ENCODE measurements at regions not wholly inside any gene's neighbourhood (a gene's known extent, or its start where the extent isn't known, plus 50 kb on each side); places are given as distances from the start of the nearest gene placed in this dataset.

DNA sequence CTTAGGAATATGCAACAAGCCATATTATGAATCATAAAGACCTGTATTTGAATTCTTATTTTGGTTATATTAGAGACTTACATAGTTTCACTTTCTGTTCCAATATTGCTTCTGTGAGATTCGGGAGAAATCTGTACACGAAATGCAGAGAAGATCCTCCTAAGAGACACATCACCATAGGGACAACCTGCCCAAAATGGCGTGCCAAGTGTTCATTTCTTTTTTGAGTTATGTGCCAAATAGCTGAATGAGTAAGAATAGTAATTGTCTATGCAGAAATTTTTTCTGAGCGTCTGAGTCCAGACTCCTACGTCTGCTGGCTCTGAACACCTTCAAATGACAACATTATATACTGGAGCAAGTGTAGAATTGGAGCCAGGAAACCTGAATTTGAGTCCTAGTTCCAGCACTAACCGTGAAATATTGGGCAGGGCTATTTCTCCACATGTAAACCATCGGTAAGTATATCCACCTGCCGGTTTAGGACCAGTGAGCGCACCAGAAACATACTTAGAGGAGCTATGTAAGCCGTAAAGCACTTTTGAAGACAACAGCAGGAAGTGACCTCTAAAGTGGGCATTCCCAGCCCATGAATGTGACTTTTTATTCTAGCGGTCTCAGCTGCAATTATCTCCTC lies 163.9 kb upstream of the DMRT1 start:
- no peak for TF ChIP-seq PBX3 (IDR thresholded peaks at IDR 0.05)
- TF ChIP-seq NR3C1 (IDR thresholded peaks at IDR 0.05): no peak
- TF ChIP-seq, protein P1, sequence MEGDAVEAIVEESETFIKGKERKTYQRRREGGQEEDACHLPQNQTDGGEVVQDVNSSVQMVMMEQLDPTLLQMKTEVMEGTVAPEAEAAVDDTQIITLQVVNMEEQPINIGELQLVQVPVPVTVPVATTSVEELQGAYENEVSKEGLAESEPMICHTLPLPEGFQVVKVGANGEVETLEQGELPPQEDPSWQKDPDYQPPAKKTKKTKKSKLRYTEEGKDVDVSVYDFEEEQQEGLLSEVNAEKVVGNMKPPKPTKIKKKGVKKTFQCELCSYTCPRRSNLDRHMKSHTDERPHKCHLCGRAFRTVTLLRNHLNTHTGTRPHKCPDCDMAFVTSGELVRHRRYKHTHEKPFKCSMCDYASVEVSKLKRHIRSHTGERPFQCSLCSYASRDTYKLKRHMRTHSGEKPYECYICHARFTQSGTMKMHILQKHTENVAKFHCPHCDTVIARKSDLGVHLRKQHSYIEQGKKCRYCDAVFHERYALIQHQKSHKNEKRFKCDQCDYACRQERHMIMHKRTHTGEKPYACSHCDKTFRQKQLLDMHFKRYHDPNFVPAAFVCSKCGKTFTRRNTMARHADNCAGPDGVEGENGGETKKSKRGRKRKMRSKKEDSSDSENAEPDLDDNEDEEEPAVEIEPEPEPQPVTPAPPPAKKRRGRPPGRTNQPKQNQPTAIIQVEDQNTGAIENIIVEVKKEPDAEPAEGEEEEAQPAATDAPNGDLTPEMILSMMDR (IDR thresholded peaks at IDR 0.05): no peak
- TF ChIP-seq MAZ (IDR thresholded peaks at IDR 0.05; ENCODE audit: borderline replicate concordance, low read depth, low read length): no peak
- TF ChIP-seq HOXB5 (CRISPR knock-in tag; IDR thresholded peaks at IDR 0.05): no peak
- no peak for TF ChIP-seq JUNB (IDR thresholded peaks at IDR 0.05)
- TF ChIP-seq, protein P2, sequence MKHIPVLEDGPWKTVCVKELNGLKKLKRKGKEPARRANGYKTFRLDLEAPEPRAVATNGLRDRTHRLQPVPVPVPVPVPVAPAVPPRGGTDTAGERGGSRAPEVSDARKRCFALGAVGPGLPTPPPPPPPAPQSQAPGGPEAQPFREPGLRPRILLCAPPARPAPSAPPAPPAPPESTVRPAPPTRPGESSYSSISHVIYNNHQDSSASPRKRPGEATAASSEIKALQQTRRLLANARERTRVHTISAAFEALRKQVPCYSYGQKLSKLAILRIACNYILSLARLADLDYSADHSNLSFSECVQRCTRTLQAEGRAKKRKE (CRISPR knock-in tag; IDR thresholded peaks at IDR 0.05; ENCODE audit: low read depth): no peak
- no peaks in the 10 kb centered on the region for H3K9me3 ChIP-seq
- H3K4me3 ChIP-seq: peak overlapping the region; percentile 25
- H3K4me1 ChIP-seq: peaks cover 45% of the 10 kb centered on the region
- peak; percentile 56 to 63; a peak in 4 of 6 replicates for ATAC-seq
- no peak for DNase-seq (ENCODE audit: low read depth in 1 of 2, low spot score in 1 of 2)
- 17% methylated on average over 11 of the region's 11 CpGs for WGBS (ENCODE audit: missing lambda C conversion rate)
- ChIA-PET CTCF (interaction anchor here (0.7 to 1.3 kb wide), 6 partner anchors 9 to 87 kb away, joined by 3 read pairs; no protein-coding TSS in a partner anchor), POLR2A (interaction anchor here (1.1 kb wide), 1 partner anchor 16 kb away, joined by 7 read pairs; no protein-coding TSS in a partner anchor)
- H3K27ac ChIP-seq: peak overlapping the region; percentile 41 to 73
- peak overlapping the region; percentile 84 for H3K4me2 ChIP-seq
- FAIRE-seq: no peak

DNA sequence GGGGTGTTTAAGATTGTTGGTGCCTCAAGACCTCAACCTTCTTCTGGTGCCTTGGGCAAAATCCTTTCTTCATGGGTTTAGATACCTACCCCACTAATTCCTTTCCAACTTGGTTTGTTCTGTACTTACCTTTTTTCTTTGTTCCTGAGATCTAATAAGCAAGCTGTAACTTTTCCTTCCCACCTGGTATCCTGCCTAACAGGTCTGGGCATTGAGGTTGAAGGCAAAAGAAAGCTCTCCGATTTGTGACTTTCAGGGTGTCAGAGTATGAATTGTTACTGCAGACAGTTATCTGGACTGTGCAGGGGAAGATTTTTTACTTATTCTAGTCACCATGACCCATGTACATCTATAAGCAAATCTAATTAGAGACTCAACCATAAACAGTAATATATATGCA lies 162.6 kb upstream of the DMRT1 start:
- H3K27ac ChIP-seq: no peak overlapping the region
- CTCF ChIA-PET: interaction anchor here (0.9 kb wide), 1 partner anchor 18 kb away, joined by 3 read pairs; no protein-coding TSS in a partner anchor
- ATAC-seq (no peak), DNase-seq (ENCODE audit: low read depth in 1 of 2, low spot score in 1 of 2) (no peak), FAIRE-seq (no peak)
- no peak for TF ChIP-seq ZNF302 (CRISPR knock-in tag; IDR thresholded peaks at IDR 0.05)
- no peak for TF ChIP-seq TFCP2L1 (CRISPR knock-in tag; IDR thresholded peaks at IDR 0.05)
- TF ChIP-seq ESRRA (IDR thresholded peaks at IDR 0.05; ENCODE audit: borderline replicate concordance, low read length): no peak
- TF ChIP-seq SMC3 (IDR thresholded peaks at IDR 0.05): no peak
- TF ChIP-seq HOXB5 (CRISPR knock-in tag; IDR thresholded peaks at IDR 0.05): no peak
- no peak for TF ChIP-seq RCOR1 (IDR thresholded peaks at IDR 0.05; ENCODE audit: low read depth, low read length)
- no peak for TF ChIP-seq HOXB13 (CRISPR knock-in tag; IDR thresholded peaks at IDR 0.05; ENCODE audit: low read depth)
- TF ChIP-seq HDAC2 (IDR thresholded peaks at IDR 0.05): no peak
- TF ChIP-seq, protein P2 (CRISPR knock-in tag; IDR thresholded peaks at IDR 0.05; ENCODE audit: low read depth): no peak
- TF ChIP-seq USF2 (IDR thresholded peaks at IDR 0.05): no peak
- TF ChIP-seq PBX3 (IDR thresholded peaks at IDR 0.05): no peak
- peaks cover 51% of the 10 kb centered on the region for H3K4me1 ChIP-seq
- H3K9me3 ChIP-seq: no peaks in the 10 kb centered on the region
- no peak overlapping the region for H3K4me3 ChIP-seq
- POLR2A ChIA-PET: no interaction called here
- H3K4me2 ChIP-seq: no peak overlapping the region
- WGBS (ENCODE audit: missing lambda C conversion rate): 100% methylated on average over 1 of the region's 1 CpG

Data from A549 (cell line).